Colonic mucosa (tissue), 4 donors: ENCODE measurements at regions not wholly inside any gene's neighbourhood (a gene's known extent, or its start where the extent isn't known, plus 50 kb on each side); places are given as distances from the start of the nearest gene placed in this dataset.

ENCODE experiments used
- DNase-seq: peaks from one replicate; pipeline ENCODE4 v3.0.0-alpha.2; 2020
- H3K27ac ChIP-seq: fragments of 200-600 bp; one replicate; pipeline ENCODE4 v1.8.0; 2021
- H3K27me3 ChIP-seq: fragments of 200-600 bp; one replicate; pipeline ENCODE4 v1.8.0; 2021
- H3K36me3 ChIP-seq: fragments of 200-600 bp; one replicate; pipeline ENCODE4 v1.8.0; 2021
- H3K4me1 ChIP-seq: fragments of 200-600 bp; one replicate; pipeline ENCODE4 v1.8.0; 2021; ENCODE audit warnings: mild to moderate bottlenecking
- H3K4me3 ChIP-seq: fragments of 200-600 bp; one replicate; pipeline ENCODE4 v1.8.0; 2021
- H3K9ac ChIP-seq, 2 donors: one replicate each; pipeline ENCODE4 v1.7.0; 2013; ENCODE audit warnings: control low read depth in 2 of 2, low read depth in 2 of 2, low read length in 2 of 2
- H3K9me3 ChIP-seq: fragments of 200-600 bp; one replicate; pipeline ENCODE4 v1.8.0; 2021
- CTCF ChIP-seq: fragments of 200-600 bp; IDR thresholded peaks from one replicate; pipeline ENCODE4 v1.8.0; 2022; ENCODE audit warnings: antibody characterized with exemption, mild to moderate bottlenecking
- intact Hi-C: fragments of 100-400 bp; cut with DNase I; formaldehyde crosslinking; loops from one replicate; pipeline ENCODE4 v1.14.1; 2022
- donor health status: healthy.
- donor health status: DM: no; HTN: no; CAD: no.
- donor health status: DM: no; HTN: no; CAD: no.

DNA sequence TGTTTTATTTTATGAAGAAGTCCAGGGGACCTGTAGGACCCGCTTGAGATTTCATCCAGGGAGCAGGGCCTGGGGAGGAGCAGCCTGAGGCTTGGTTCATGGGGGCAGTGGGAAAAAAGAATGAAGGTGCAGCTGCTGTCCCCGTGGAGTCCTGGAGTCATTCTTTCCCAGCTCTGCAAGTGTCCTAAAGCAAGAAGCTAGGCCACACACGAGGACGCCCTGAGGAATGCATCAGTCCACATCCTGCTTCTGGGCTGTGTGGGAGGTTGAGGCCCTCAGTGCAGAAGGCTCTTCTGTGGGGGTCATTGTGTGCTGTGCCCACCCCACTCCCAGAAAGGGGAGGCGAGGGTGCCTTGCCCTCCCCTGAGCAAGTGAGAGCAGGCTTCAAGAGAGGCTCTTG lies 179.9 kb upstream of the HS6ST1 start:
- DNase-seq: no peak
- H3K36me3 ChIP-seq: no peaks in the 10 kb centered on the region
- H3K9me3 ChIP-seq: no peaks in the 10 kb centered on the region
- intact Hi-C loops: no loop called here
- no peaks in the 10 kb centered on the region for H3K27me3 ChIP-seq
- H3K9ac ChIP-seq: no peak overlapping the region
- no peak for TF ChIP-seq CTCF
- no peak overlapping the region for H3K4me3 ChIP-seq
- H3K27ac ChIP-seq: no peak overlapping the region
- H3K4me1 ChIP-seq: no peaks in the 10 kb centered on the region

DNA sequence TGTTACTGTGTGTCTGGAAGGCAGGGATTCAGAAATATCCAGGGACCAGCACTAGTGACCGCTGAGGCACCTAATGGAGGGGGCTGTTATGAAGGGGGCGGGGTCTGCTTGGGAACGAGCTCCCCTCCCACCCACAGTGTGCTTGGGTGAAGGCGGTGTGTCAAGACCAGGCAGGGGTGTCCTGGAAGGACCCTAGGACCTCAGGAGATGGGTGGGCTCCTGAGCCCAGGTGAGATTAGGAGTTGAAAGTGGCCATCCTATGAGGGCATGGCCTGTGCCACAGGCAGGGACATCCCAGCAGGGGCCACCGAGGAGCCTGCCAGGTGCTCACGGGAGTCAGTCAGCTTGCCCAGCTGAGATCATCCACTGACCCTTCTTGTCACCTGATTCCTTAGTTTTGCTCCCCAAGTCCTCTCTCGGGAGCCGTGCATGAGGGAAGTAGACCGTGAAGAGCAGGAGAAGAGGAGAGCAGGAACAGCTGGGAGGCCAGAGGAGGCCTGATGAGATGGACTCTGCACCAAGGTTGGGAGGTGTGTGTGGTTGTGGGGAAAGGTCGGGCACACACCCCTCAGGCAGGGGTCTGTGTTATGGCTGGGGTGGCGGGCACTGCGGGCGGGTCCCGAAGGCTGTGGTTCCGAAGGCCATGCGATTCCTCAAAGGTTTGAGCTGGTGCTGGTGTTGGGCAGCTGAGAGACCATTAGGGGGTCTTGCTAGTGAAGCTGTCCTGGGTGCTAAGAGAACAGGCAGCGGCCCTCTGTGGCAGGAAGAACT lies 180.9 kb upstream of the HS6ST1 start:
- no peak for DNase-seq
- H3K4me3 ChIP-seq: no peak overlapping the region
- H3K36me3 ChIP-seq: no peaks in the 10 kb centered on the region
- H3K9ac ChIP-seq: no peak overlapping the region
- no peaks in the 10 kb centered on the region for H3K4me1 ChIP-seq
- intact Hi-C loops: no loop called here
- H3K9me3 ChIP-seq: no peaks in the 10 kb centered on the region
- TF ChIP-seq CTCF: no peak
- no peaks in the 10 kb centered on the region for H3K27me3 ChIP-seq
- H3K27ac ChIP-seq: no peak overlapping the region

GRCh38 chr2:128500138-128500800 lies 181.6 kb upstream of the HS6ST1 start:
- no peak for TF ChIP-seq CTCF
- no peak overlapping the region for H3K4me3 ChIP-seq
- intact Hi-C loops: no loop called here
- no peak overlapping the region for H3K9ac ChIP-seq
- H3K9me3 ChIP-seq: no peaks in the 10 kb centered on the region
- no peak for DNase-seq
- H3K27me3 ChIP-seq: no peaks in the 10 kb centered on the region
- H3K4me1 ChIP-seq: no peaks in the 10 kb centered on the region
- no peaks in the 10 kb centered on the region for H3K36me3 ChIP-seq
- no peak overlapping the region for H3K27ac ChIP-seq

DNA sequence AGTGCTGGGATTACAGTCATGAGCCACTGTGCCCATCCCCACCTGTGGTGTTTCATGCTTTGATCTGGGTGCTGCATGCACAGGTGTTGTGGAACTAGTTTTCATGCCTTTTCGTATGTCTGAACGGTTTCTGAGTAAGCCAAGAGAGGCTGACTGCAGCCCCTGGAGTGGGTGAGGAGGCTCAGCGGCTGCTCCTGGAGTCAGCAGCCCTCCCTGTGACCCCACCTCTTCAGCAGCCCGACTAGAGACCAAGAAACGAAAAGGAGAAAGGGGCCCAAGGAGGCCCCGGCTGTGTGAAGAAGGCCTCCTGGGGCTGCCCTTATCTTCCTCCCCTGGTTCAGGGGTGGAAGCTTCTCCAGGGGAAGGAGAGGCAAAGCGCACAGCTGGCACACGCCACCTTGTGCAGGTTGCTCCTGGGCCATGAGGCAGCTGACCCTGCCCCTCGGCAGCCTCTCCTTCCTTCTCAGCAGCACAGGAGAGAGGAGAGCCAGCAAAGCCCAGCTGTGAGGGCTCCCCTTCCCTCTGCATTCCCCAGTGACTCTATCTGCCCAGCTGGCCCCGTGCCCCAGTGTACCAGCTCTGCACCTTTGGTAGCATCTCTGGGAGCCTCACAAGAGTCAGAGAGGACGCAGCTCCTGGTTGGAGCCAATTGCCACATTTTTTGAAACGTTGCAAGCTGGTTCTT lies 182.5 kb upstream of the HS6ST1 start:
- Histone ChIP-seq H3K27ac (no peak overlapping the region), H3K36me3 (no peaks in the 10 kb centered on the region), H3K9me3 (no peaks in the 10 kb centered on the region), H3K9ac (no peak overlapping the region), H3K27me3 (no peaks in the 10 kb centered on the region), H3K4me1 (no peaks in the 10 kb centered on the region), H3K4me3 (no peak overlapping the region)
- no peak for DNase-seq
- no peak for TF ChIP-seq CTCF
- intact Hi-C loops: no loop called here

- H3K4me3 ChIP-seq: no peak overlapping the region
- intact Hi-C loops: no loop called here
- H3K4me1 ChIP-seq: no peaks in the 10 kb centered on the region
- H3K27ac ChIP-seq: no peak overlapping the region
- H3K9ac ChIP-seq: no peak overlapping the region
- no peaks in the 10 kb centered on the region for H3K36me3 ChIP-seq
- H3K9me3 ChIP-seq: no peaks in the 10 kb centered on the region
- TF ChIP-seq CTCF: no peak
- no peaks in the 10 kb centered on the region for H3K27me3 ChIP-seq
- no peak for DNase-seq
These were observed 183.0 kb upstream of the HS6ST1 start for GRCh38 chr2:128501700-128502099.
